Lower lobe of right lung (tissue), 2 donors: ENCODE measurements at regions not wholly inside any gene's neighbourhood (a gene's known extent, or its start where the extent isn't known, plus 50 kb on each side); places are given as distances from the start of the nearest gene placed in this dataset.

Source experiments
- ATAC-seq, 2 donors: fragments of 200-7000 bp; cut with Tn5 transposase; one replicate each; pipeline ENCODE4 v1.9.1; 2020 to 2022; ENCODE audit warnings: mild to moderate bottlenecking in 2 of 2, moderate library complexity in 2 of 2
- DNase-seq: peaks from one replicate; pipeline ENCODE4 v3.0.0-alpha.2; 2020
- H3K27ac ChIP-seq: fragments of 200-600 bp; one replicate; pipeline ENCODE4 v1.8.0; 2022
- H3K27me3 ChIP-seq: fragments of 200-600 bp; one replicate; pipeline ENCODE4 v1.8.0; 2022; ENCODE audit warnings: low read depth
- H3K36me3 ChIP-seq: fragments of 200-600 bp; one replicate; pipeline ENCODE4 v1.8.0; 2022; ENCODE audit warnings: mild to moderate bottlenecking
- H3K4me1 ChIP-seq: fragments of 200-600 bp; one replicate; pipeline ENCODE4 v1.8.0; 2022
- H3K4me3 ChIP-seq: fragments of 200-600 bp; one replicate; pipeline ENCODE4 v1.8.0; 2022; ENCODE audit warnings: mild to moderate bottlenecking
- H3K9me3 ChIP-seq: fragments of 200-600 bp; one replicate; pipeline ENCODE4 v1.8.0; 2022
- intact Hi-C: fragments of 100-400 bp; cut with DNase I; formaldehyde crosslinking; loops from one replicate; pipeline ENCODE4 v1.11.0; 2022
- TF ChIP-seq, protein P1 (sequence below): fragments of 200-600 bp; IDR thresholded peaks from one replicate; pipeline ENCODE4 v1.8.0; 2022; ENCODE audit warnings: antibody characterized with exemption, mild to moderate bottlenecking
- donor health status: DM: no; HTN: yes; CAD: no; lungs with severe emphysema.

DNA sequence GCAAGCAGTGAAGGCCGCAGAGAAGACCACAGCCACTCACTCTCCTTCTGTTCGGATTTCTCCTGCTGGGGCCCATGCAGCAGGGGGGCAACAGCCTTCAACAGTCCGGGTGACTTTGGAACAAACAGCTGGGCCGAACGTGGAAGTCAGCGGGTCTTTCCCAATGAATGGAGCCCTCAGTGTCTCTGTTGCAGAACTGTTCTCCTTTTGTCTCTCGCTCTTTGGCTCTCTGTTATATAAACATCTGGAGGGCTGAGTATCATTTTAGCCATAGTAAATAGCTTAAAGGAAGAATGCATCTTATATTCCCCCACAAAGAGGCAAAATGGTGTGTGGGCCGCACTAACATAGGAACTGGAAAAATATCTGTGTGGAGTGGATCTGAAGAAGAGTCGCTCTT is 136.7 kb upstream of the RALGAPA2 start:
- Histone ChIP-seq H3K27me3 (no peaks in the 10 kb centered on the region), H3K27ac (no peak overlapping the region), H3K36me3 (no peaks in the 10 kb centered on the region), H3K4me3 (no peak overlapping the region), H3K4me1 (no peaks in the 10 kb centered on the region), H3K9me3 (no peaks in the 10 kb centered on the region)
- TF ChIP-seq, protein P1, sequence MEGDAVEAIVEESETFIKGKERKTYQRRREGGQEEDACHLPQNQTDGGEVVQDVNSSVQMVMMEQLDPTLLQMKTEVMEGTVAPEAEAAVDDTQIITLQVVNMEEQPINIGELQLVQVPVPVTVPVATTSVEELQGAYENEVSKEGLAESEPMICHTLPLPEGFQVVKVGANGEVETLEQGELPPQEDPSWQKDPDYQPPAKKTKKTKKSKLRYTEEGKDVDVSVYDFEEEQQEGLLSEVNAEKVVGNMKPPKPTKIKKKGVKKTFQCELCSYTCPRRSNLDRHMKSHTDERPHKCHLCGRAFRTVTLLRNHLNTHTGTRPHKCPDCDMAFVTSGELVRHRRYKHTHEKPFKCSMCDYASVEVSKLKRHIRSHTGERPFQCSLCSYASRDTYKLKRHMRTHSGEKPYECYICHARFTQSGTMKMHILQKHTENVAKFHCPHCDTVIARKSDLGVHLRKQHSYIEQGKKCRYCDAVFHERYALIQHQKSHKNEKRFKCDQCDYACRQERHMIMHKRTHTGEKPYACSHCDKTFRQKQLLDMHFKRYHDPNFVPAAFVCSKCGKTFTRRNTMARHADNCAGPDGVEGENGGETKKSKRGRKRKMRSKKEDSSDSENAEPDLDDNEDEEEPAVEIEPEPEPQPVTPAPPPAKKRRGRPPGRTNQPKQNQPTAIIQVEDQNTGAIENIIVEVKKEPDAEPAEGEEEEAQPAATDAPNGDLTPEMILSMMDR, result no peak
- ATAC-seq (no peak), DNase-seq (no peak)
- intact Hi-C loops, result no loop called here

DNA sequence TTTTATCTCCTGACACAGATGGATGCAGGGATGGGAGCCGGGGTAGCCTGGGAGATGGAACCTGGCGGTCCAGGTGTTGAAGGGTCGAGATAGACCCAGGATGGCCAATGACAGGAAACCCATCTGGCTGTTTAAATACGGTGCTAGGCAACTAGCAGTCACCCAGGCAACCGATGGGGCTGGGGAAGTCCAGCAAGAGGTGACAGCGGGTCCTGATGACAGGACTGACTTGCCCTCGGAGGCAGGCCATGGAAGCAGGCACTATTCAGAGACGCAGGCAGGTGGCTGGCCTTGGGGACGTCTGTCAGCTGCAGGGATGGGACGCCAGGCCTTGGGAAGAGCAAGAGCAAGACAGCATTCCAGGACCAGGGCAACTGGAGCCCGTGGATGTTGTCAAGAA is 135.4 kb upstream of the RALGAPA2 start:
- no peak for ATAC-seq
- TF ChIP-seq, protein P1, result no peak
- intact Hi-C loops, result no loop called here

DNA sequence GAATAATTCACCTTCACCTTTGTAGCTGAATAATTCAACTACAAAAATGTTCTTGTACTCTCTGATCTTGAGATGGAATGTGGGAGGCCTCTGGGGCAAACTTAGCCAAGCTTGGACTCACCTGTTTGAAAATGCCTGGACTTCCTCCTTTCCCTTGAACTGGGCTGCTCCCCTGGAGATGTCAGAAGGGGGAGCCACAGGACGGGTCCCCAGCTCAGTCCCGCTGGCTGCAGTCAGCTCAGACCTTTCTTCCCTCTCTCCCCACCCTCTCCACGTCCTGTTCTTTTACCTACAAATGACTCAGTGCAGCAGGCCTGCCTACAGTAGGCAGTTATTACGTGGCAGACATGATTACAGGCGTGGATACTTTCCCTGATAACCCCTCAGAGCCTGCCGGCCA is 131.5 kb upstream of the RALGAPA2 start:
- intact Hi-C loops, result no loop called here
- H3K4me1 ChIP-seq, result no peaks in the 10 kb centered on the region
- no peak overlapping the region for H3K4me3 ChIP-seq
- no peak for DNase-seq
- no peaks in the 10 kb centered on the region for H3K9me3 ChIP-seq
- ATAC-seq, result no peak
- no peaks in the 10 kb centered on the region for H3K36me3 ChIP-seq
- TF ChIP-seq, protein P1, result no peak
- no peak overlapping the region for H3K27ac ChIP-seq
- H3K27me3 ChIP-seq, result no peaks in the 10 kb centered on the region

More for the DNA sequence above, 135.4 kb upstream of the RALGAPA2 start:
- no peaks in the 10 kb centered on the region for H3K4me1 ChIP-seq
- H3K36me3 ChIP-seq, result no peaks in the 10 kb centered on the region
- no peak for DNase-seq
- H3K27me3 ChIP-seq, result no peaks in the 10 kb centered on the region
- no peak overlapping the region for H3K4me3 ChIP-seq
- H3K27ac ChIP-seq, result no peak overlapping the region
- no peaks in the 10 kb centered on the region for H3K9me3 ChIP-seq

DNA sequence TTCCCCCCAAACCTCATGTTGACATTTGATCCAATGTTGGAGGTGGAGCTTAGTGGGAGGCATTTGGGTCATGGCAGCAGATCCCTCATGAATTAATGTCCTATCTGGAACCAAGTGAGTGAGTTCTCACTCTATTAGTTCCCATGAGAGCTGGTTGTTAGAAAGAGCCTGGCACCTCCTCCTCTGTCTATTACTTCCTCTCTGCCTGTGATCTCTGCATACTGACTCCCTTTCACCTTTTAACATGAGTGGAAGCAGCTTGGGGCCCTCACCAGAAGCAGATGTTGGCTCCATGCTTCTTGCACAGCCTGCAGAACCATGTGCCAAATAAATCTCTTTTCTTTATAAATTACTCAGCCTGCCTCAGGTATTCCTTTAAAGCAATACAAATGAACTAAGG is 127.3 kb upstream of the RALGAPA2 start:
- Histone ChIP-seq H3K36me3 (no peaks in the 10 kb centered on the region), H3K27me3 (peaks cover 15% of the 10 kb centered on the region), H3K9me3 (no peaks in the 10 kb centered on the region), H3K4me1 (peaks cover 3% of the 10 kb centered on the region), H3K27ac (no peak overlapping the region), H3K4me3 (no peak overlapping the region)
- DNase-seq (no peak), ATAC-seq (no peak)
- TF ChIP-seq, protein P1, result no peak
- intact Hi-C loops, result no loop called here

DNA sequence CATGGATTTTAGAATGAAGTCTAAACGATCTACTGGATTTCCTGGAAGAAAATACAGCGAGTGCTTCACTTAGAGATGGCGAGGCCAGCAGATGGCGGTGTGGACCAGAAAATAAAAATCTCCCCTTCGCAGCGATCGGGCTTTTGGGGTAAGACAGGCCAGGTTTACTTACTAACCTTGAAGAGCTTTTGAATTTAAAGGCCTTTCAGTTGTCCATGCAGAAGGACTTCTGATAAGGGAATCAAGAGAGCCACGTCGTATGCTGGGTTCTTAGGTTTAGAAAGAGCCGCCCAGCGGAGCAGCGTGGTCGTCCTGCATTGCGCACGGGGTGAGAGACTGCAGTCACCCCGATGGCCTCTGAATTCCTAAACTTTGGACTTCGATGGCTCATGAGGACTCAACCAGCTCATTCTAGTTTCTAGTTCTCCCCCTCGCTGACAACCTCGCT is 125.2 kb upstream of the RALGAPA2 start:
- H3K36me3 ChIP-seq, result no peaks in the 10 kb centered on the region
- ATAC-seq (peak; percentile 74 to 80), DNase-seq (no peak)
- H3K4me1 ChIP-seq, result peaks cover 3% of the 10 kb centered on the region
- H3K27ac ChIP-seq, result no peak overlapping the region
- H3K27me3 ChIP-seq, result peaks cover 15% of the 10 kb centered on the region
- intact Hi-C loops, result no loop called here
- H3K9me3 ChIP-seq, result no peaks in the 10 kb centered on the region
- H3K4me3 ChIP-seq, result peak overlapping the region; percentile 31
- TF ChIP-seq, protein P1, result peak; percentile 72

DNA sequence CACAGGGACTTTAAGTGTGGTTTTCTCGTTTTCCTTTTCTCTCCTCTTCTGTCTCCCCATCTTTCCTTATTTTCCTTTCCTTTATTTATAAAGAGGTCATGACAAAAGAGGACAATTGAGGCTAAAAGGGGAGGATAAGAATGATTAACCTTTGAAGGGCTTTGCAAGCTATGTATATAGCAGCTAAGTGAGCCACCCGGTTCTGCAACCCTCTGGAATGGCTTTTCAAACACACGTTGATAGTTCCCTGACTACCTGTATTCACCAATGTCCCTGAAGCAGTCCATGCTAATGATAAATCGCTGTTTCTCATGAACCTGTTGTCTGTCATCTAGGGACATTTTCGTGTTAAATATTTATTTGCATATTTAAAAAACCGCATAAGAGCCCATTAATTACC is 124.4 kb upstream of the RALGAPA2 start:
- no peak overlapping the region for H3K4me3 ChIP-seq
- H3K9me3 ChIP-seq, result no peaks in the 10 kb centered on the region
- intact Hi-C loops, result no loop called here
- no peaks in the 10 kb centered on the region for H3K36me3 ChIP-seq
- TF ChIP-seq, protein P1, result no peak
- DNase-seq, result no peak
- H3K27ac ChIP-seq, result no peak overlapping the region
- ATAC-seq, result no peak
- H3K27me3 ChIP-seq, result peaks cover 15% of the 10 kb centered on the region
- H3K4me1 ChIP-seq, result peaks cover 3% of the 10 kb centered on the region
